ENCODE measurements at regions not wholly inside any gene's neighbourhood (a gene's known extent, or its start where the extent isn't known, plus 50 kb on each side); places are given as distances from the start of the nearest gene placed in this dataset.

- no peaks in the 10 kb centered on the region for H4K20me1 ChIP-seq (ENCODE audit: insufficient read depth, low read length, poor library complexity, severe bottlenecking)
- no peaks in the 10 kb centered on the region for H3K79me2 ChIP-seq (ENCODE audit: insufficient read depth, low read length)
- no peak overlapping the region for H3K9ac ChIP-seq (ENCODE audit: low read depth, low read length, poor library complexity, severe bottlenecking)
- H3K4me1 ChIP-seq (ENCODE audit: insufficient read depth, low read length, poor library complexity, severe bottlenecking): no peaks in the 10 kb centered on the region
- no peaks in the 10 kb centered on the region for H3F3A ChIP-seq (ENCODE audit: low read depth)
- TF ChIP-seq CTCF (conservative IDR thresholded peaks at IDR 0.05; ENCODE audit: low read length) (no peak), EZH2phosphoT487 (IDR thresholded peaks at IDR 0.05; ENCODE audit: borderline replicate concordance) (no peak)
- H3K4me3 ChIP-seq (ENCODE audit: low read length, poor library complexity, severe bottlenecking): no peak overlapping the region
- H3K9me3 ChIP-seq (ENCODE audit: insufficient read depth, low read depth, low read length): no peaks in the 10 kb centered on the region
- H2AFZ ChIP-seq (ENCODE audit: low read length): no peak overlapping the region
- H3K9me2 ChIP-seq (replicated peaks; ENCODE audit: low read depth, low read length): no peaks in the 10 kb centered on the region
- no peaks in the 10 kb centered on the region for H3K27me3 ChIP-seq (ENCODE audit: insufficient read depth, low read length, poor library complexity, severe bottlenecking)
- no peak overlapping the region for H3K4me2 ChIP-seq (ENCODE audit: low read depth, low read length, poor library complexity, severe bottlenecking)
- no peaks in the 10 kb centered on the region for H3K36me3 ChIP-seq (ENCODE audit: insufficient read depth, low read length)
Observed at GRCh38 chr3:124556636-124557035, 173.6 kb upstream of the UMPS start.

DNA sequence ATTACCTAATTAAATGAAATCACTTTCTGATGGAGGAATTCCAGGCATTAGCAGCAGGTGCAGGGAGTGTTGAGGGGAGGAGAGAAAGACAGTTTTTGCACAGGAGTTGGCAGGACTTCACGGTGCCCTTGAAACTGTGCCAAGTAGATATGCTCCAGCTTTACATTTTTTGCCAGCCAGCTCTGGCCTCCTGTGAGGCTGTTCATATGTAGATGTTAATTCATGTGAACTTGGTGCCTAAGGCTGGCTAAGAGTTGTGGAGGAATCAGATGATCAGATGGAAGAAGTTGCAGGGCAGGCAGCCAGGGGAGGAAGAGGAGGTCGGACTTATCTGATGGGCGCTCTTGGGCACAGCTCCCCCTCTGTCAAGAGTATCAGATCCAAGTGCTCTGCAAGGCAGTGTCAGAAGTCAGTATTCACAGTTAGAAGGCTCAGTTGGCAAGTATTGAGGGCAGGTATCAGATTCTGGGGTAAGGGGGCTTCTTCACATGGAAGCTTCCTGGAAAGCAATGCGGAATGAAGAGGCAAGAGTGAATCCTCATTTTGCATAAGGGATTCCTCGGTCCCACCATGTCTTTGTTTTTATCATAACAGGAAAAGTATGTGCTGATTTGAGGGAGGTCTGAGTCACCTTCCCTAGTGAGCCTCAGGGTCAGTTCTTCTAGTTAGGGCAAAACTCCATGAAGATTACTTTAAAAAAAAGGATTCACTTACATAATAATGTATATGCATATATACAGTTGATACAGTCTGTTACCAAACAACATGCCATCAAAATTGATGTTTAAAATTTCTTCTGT, 172.6 kb upstream of the UMPS start:
- H2AFZ ChIP-seq (ENCODE audit: low read length): no peak overlapping the region
- H3K4me2 ChIP-seq (ENCODE audit: low read depth, low read length, poor library complexity, severe bottlenecking): no peak overlapping the region
- H3K79me2 ChIP-seq (ENCODE audit: insufficient read depth, low read length): no peaks in the 10 kb centered on the region
- no peak overlapping the region for H3K9ac ChIP-seq (ENCODE audit: low read depth, low read length, poor library complexity, severe bottlenecking)
- H3K9me3 ChIP-seq (ENCODE audit: insufficient read depth, low read depth, low read length): no peaks in the 10 kb centered on the region
- H4K20me1 ChIP-seq (ENCODE audit: insufficient read depth, low read length, poor library complexity, severe bottlenecking): no peaks in the 10 kb centered on the region
- TF ChIP-seq EZH2phosphoT487 (IDR thresholded peaks at IDR 0.05; ENCODE audit: borderline replicate concordance) (no peak), CTCF (conservative IDR thresholded peaks at IDR 0.05; ENCODE audit: low read length) (no peak)
- H3K27me3 ChIP-seq (ENCODE audit: insufficient read depth, low read length, poor library complexity, severe bottlenecking): no peaks in the 10 kb centered on the region
- H3K4me3 ChIP-seq (ENCODE audit: low read length, poor library complexity, severe bottlenecking): no peak overlapping the region
- H3F3A ChIP-seq (ENCODE audit: low read depth): no peaks in the 10 kb centered on the region
- H3K36me3 ChIP-seq (ENCODE audit: insufficient read depth, low read length): no peaks in the 10 kb centered on the region
- no peaks in the 10 kb centered on the region for H3K4me1 ChIP-seq (ENCODE audit: insufficient read depth, low read length, poor library complexity, severe bottlenecking)
- no peaks in the 10 kb centered on the region for H3K9me2 ChIP-seq (replicated peaks; ENCODE audit: low read depth, low read length)

DNA sequence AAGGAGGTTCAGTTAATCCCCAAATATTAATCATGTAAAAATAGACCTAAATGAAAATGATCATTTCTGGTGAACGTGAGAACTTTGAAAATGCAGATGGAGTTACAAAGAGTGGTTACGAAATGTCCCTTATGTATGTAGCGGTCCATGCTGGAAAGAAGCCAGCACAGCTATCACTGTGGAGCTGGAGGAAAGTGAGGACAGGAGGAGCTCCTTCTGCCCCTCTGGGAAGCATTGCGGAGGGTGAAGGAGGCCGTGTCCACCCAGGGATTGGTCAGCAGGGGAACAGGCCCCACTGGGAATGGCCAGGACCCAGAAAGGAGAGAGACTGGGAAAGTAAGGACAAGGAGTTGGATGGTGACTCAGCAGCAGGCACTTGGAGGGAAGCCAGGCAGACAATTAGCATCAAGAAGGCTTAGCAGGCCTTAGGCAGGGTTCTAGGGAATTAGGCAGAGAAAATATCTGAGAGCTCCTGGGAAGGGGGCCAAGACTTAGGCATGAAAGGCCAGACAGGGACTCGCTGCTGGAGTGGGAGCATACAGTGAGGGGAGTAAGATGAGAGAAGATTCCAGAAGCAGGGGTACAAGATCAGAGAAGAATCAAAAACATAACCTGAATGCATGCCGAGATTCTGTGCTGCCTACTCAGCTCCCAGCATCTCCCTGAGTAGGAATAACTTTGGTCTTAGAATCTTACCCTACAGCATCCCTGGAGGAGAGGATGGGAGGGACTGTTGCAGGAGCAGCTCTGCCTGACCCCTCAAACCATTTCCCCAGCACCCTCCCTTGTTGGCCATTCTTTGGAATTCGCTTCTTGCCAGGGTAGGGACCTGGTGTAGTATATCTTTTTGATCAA, 171.0 kb upstream of the UMPS start:
- H3K9me2 ChIP-seq (replicated peaks; ENCODE audit: low read depth, low read length): no peaks in the 10 kb centered on the region
- no peak overlapping the region for H3K4me2 ChIP-seq (ENCODE audit: low read depth, low read length, poor library complexity, severe bottlenecking)
- H3F3A ChIP-seq (ENCODE audit: low read depth): no peaks in the 10 kb centered on the region
- H3K4me3 ChIP-seq (ENCODE audit: low read length, poor library complexity, severe bottlenecking): no peak overlapping the region
- H3K79me2 ChIP-seq (ENCODE audit: insufficient read depth, low read length): no peaks in the 10 kb centered on the region
- no peaks in the 10 kb centered on the region for H4K20me1 ChIP-seq (ENCODE audit: insufficient read depth, low read length, poor library complexity, severe bottlenecking)
- no peaks in the 10 kb centered on the region for H3K27me3 ChIP-seq (ENCODE audit: insufficient read depth, low read length, poor library complexity, severe bottlenecking)
- H3K9ac ChIP-seq (ENCODE audit: low read depth, low read length, poor library complexity, severe bottlenecking): no peak overlapping the region
- no peak overlapping the region for H2AFZ ChIP-seq (ENCODE audit: low read length)
- H3K9me3 ChIP-seq (ENCODE audit: insufficient read depth, low read depth, low read length): no peaks in the 10 kb centered on the region
- no peaks in the 10 kb centered on the region for H3K4me1 ChIP-seq (ENCODE audit: insufficient read depth, low read length, poor library complexity, severe bottlenecking)
- no peaks in the 10 kb centered on the region for H3K36me3 ChIP-seq (ENCODE audit: insufficient read depth, low read length)
- TF ChIP-seq CTCF (conservative IDR thresholded peaks at IDR 0.05; ENCODE audit: low read length) (no peak), EZH2phosphoT487 (IDR thresholded peaks at IDR 0.05; ENCODE audit: borderline replicate concordance) (no peak)

All from Loucy (cell line).